Kidney epithelial cell (primary cell): ENCODE measurements at regions not wholly inside any gene's neighbourhood (a gene's known extent, or its start where the extent isn't known, plus 50 kb on each side); places are given as distances from the start of the nearest gene placed in this dataset.
"Not testable (repeated sequence)": the region's sequence is repeated elsewhere in the genome, so short reads cannot be mapped to it uniquely, and the experiment has no call there.

ENCODE experiments used
- DNase-seq: peaks from one replicate; pipeline ENCODE4 v3.0.0-alpha.2; 2010; ENCODE audit warnings: low read depth
- H3K27me3 ChIP-seq: 2 replicates; pipeline ENCODE4 v1.6.0; 2011; ENCODE audit warnings: low read length; ENCODE audit not compliant: control insufficient read depth, insufficient read depth
- H3K36me3 ChIP-seq: 2 replicates; pipeline ENCODE4 v1.5.1; 2011; ENCODE audit warnings: low read length; ENCODE audit not compliant: control insufficient read depth, insufficient read depth
- H3K4me3 ChIP-seq: 2 replicates; pipeline ENCODE4 v1.5.1; 2011; ENCODE audit warnings: low read depth, mild to moderate bottlenecking, control low read depth, low read length
- CTCF ChIP-seq: IDR thresholded peaks from 2 replicates; pipeline ENCODE4 v1.5.1; 2011; ENCODE audit warnings: mild to moderate bottlenecking, moderate library complexity, low read length, control low read depth, inconsistent platforms; ENCODE audit not compliant: insufficient read depth, poor library complexity, severe bottlenecking

- Histone ChIP-seq H3K36me3 (no peaks in the 10 kb centered on the region), H3K27me3 (no peaks in the 10 kb centered on the region), H3K4me3 (no peak overlapping the region)
- TF ChIP-seq CTCF: no peak
- DNase-seq: no peak
These were observed 434.8 kb upstream of the HTR1E start for GRCh38 chr6:86502497-86502896.

GRCh38 chr6:86500035-86500434, 437.3 kb upstream of the HTR1E start:
- no peaks in the 10 kb centered on the region for H3K36me3 ChIP-seq
- TF ChIP-seq CTCF: no peak
- H3K27me3 ChIP-seq: no peaks in the 10 kb centered on the region
- no peak overlapping the region for H3K4me3 ChIP-seq
- no peak for DNase-seq

- DNase-seq, H3K4me3 ChIP-seq, H3K36me3 ChIP-seq, H3K27me3 ChIP-seq: not testable (repeated sequence)
These were observed 448.3 kb upstream of the HTR1E start for GRCh38 chr6:86489042-86489441.

GRCh38 chr6:86487660-86488221, 449.6 kb upstream of the HTR1E start:
- DNase-seq: no peak
- no peaks in the 10 kb centered on the region for H3K36me3 ChIP-seq
- no peaks in the 10 kb centered on the region for H3K27me3 ChIP-seq
- H3K4me3 ChIP-seq: no peak overlapping the region
- TF ChIP-seq CTCF: no peak

GRCh38 chr6:86478316-86478715, 459.0 kb upstream of the HTR1E start:
- DNase-seq, H3K36me3 ChIP-seq, H3K4me3 ChIP-seq, H3K27me3 ChIP-seq: not testable (repeated sequence)

- H3K4me3 ChIP-seq: no peak overlapping the region
- H3K27me3 ChIP-seq: no peaks in the 10 kb centered on the region
- no peak for TF ChIP-seq CTCF
- DNase-seq: no peak
- no peaks in the 10 kb centered on the region for H3K36me3 ChIP-seq
These were observed 459.7 kb upstream of the HTR1E start for GRCh38 chr6:86477500-86478148.

- no peak for DNase-seq
- no peaks in the 10 kb centered on the region for H3K27me3 ChIP-seq
- no peak overlapping the region for H3K4me3 ChIP-seq
- TF ChIP-seq CTCF: no peak
- H3K36me3 ChIP-seq: no peaks in the 10 kb centered on the region
These were observed 461.0 kb upstream of the HTR1E start for GRCh38 chr6:86476311-86476710.
